CD4-positive, alpha-beta T cell treated with Interferon gamma for 1 hour (primary cell): ENCODE measurements at regions not wholly inside any gene's neighbourhood (a gene's known extent, or its start where the extent isn't known, plus 50 kb on each side); places are given as distances from the start of the nearest gene placed in this dataset.

Source experiments
- DNase-seq: peaks from one replicate; pipeline ENCODE4 v3.0.0-alpha.2; 2020

DNA sequence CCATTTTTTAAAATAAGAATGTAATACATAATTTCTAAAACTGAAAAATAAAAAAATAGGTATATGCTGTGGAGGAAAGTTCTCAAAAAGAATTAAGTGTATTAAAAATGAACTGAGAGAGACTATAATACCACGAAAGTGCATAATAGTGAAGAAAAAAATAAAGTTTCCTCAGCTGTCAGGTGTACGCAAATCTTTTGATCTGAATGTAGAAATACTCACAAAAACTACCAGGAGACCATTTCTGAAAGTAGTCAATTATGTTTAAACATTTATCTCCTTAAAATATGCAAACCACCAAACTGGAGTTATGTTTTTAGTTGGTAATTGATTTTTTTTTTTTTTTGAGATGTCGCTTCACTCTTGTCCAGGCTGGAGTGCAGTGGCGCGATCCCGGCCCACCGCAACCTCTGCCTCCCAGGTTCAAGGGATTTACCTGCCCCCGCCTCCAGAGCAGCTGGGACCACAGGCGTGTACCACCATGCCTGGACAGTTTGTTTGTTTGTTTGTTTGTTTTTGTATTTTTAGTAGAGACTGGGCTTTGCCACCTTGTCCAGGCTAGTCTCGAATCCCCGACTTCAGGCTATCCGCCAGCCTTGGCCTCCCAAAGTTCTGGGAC lies 1169.2 kb upstream of the B3GALT2 start:
- no peak for DNase-seq

DNA sequence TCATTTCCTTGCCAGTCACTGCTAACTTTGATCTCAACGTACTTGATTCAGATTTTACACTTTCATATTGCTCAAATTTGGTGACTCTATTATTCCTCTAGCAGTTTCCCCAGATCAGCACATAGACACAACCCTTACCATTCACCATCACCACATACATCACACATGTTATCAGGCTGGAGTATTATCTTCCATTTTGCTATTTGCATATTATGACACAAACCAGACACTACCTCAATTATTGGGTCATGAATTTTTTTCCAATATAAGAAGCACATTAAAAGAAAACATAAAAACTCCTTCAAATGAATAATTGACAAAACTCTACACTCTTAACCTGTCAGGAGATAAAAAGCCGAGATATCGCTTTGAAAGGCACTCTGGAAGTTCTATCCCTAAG lies 1166.7 kb upstream of the B3GALT2 start:
- DNase-seq, result no peak

DNA sequence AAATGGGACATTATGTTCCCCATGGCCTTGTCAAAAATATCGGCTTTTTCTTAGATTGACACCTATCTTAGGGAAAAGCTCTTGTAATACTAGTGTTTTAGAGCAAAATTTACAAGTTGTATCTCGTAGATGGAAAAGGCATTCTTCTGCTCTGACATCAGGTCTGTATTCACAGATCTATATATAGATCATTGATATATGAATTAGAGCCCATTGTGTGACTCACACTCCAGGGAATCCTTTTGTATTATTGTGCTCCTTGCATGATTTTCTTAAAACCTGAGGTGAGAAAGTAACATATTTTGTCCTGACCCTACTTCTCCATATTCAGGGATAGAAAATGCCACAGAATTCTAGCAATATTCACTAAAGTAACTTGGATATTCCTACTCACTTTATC lies 1160.8 kb upstream of the B3GALT2 start:
- DNase-seq, result no peak

DNA sequence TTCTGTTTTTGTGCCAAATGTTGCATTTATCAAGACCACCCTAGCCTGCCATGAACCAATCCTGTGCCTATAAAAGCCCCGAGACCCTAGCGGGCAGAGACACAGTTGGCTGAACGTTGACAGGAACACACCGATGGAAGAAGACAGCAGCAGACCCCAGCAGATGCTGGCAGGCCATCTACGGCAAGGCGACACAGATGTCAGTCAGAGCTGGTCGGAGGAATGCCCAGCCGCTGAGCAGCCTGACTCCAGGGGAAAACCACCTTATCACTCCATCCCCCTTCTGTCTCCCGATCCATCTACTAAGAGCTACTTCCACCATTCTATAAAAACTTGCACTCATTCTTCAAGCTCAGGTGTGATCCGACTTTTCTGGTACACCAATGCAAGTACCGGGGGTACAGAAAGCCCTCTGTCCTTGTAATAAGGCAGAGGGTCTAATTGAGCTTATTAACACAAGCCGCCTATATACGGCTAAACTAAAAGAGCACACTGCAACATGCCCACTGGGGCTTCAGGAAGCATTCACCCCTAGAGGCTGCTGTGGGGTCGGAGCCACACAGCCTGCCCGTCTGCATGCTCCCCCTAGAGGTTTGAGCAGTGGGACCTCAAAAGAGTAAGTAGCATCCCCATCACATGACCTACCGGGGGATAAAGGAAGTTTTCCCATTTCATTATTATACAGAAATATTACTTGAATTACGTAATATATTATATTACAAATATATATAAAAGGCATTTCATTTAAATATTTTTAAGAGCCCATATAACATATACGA lies 1156.3 kb upstream of the B3GALT2 start:
- DNase-seq, result no peak

- DNase-seq, result no peak
Observed at GRCh38 chr1:194341587-194341986, 1155.2 kb upstream of the B3GALT2 start.

DNA sequence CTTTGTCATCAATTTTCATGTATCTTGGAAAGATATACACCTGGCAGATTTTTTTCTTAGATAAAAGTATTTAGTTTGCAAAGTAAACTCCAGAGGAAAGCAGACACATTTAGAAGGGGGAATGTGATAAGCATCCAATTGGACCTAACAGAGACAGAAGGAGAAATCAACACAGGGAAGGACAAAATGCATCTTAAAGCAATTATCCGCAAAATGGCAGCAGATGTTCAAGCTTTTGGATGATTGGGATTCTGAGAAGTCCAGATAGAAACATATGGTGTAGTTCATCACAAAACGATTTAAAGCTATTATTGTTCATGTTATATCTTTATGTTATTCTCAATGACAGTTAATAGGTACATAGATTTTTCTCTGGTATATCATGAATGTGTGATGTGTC lies 1153.1 kb upstream of the B3GALT2 start:
- no peak for DNase-seq

- no peak for DNase-seq
Observed at GRCh38 chr1:194338241-194338948, 1152.0 kb upstream of the B3GALT2 start.

DNA sequence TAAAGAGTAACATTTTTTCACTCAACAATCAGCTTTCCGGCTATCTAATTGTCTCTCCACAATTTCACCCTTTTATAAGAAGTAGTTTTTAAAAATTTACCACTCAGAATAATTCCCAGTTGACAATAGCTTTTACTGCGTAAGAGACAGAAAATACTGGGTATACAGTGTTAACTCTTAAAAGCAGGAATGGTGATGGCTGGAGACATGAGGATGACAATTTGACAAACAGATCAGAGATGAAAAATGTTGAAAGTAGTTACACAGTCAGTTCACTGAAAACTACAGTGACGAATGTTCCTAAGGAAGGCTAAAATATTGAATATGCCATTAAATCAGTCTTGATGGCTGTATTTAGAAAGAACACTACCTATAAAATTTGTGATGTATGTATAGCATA lies 1146.8 kb upstream of the B3GALT2 start:
- no peak for DNase-seq

GRCh38 chr1:194331758-194332157 lies 1145.3 kb upstream of the B3GALT2 start:
- DNase-seq, result no peak

DNA sequence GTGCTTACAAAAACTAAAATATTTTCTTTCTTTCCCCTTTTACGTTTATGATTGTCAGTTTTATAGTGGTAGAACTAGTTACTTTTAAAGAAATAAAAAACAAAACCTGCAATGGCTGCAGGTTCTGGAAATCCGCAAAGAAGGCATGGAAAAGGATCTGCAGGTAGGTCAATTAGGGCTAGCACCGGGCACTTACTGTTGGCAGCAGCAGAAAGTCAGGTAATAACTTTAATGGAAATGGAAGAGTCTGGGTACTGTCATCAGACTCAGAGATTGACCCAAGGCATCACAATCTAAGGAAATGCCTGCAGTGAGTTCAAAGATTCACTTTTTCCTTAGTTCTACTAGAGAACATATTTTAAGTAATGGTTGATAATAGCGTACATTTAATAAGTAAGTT lies 1136.3 kb upstream of the B3GALT2 start:
- DNase-seq, result no peak

- DNase-seq, result no peak
Observed at GRCh38 chr1:194318790-194319280, 1132.4 kb upstream of the B3GALT2 start.

- DNase-seq, result no peak
Observed at GRCh38 chr1:194309697-194310096, 1123.3 kb upstream of the B3GALT2 start.

GRCh38 chr1:194309269-194309668 lies 1122.9 kb upstream of the B3GALT2 start:
- DNase-seq, result no peak

GRCh38 chr1:194300776-194301175 lies 1114.4 kb upstream of the B3GALT2 start:
- no peak for DNase-seq

DNA sequence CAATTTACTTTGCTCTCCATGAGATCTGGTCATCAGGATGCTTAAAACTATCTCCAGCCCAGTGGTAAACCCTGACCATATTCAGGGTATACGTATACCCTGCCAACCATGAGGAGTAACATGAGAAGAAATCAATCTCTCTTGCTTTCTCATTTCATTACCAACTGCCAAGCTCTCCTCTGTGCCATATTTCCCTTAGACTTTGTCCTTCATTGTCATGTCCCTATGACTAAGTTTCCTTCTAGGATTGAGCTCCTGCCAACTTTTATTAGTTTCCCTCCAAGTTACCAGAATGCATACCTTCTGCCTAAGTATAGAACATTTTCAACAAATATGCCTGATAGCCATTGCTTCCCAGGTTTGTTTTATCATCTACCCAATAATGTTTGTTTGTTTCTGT lies 1113.9 kb upstream of the B3GALT2 start:
- no peak for DNase-seq

DNA sequence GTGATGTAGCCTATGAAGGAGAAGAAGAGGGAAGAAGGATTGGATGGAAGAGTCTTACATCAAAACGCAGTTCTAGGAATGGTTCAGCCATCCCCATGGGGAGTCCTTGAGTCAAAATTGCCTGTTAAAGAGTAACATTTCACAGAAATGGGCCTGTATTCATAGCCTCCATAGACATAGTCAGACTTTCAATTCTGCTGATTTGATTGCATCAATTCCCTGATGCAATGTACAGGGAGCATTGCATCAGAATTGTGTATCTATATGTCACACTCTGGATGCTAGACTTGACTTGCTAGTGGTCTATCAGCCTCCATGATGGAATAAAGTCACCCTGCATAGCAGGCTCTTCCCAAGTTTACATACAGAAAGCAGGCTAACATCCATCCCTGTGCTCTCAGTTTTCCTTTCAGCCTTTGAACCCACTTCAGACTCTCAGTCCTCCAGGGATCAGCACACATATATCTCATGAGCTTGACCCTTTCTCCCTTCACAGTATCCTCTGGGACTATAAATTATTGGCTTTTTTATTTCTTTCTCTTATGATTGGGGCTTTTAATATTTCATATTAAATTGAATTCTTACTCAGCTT lies 1111.7 kb upstream of the B3GALT2 start:
- no peak for DNase-seq

DNA sequence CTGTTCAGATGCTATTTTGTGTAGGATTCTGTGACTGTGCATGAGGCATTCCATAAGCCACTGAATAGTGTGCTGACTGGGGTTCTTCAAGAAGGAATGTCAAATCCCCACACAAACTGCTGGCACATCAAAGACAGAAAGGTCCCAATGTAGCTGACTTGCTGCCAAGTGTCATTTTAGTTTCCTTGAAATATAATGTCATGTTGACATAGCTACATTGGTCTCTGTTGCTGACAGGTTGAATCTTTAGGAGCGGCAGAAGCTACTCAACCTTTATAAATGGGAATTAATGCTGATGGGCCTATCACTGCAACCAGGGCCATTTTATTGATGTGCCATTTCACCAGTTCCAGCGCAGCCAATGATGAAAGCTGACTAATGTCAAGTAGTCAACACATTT lies 1110.7 kb upstream of the B3GALT2 start:
- no peak for DNase-seq

GRCh38 chr1:194296201-194296600 lies 1109.8 kb upstream of the B3GALT2 start:
- no peak for DNase-seq

DNA sequence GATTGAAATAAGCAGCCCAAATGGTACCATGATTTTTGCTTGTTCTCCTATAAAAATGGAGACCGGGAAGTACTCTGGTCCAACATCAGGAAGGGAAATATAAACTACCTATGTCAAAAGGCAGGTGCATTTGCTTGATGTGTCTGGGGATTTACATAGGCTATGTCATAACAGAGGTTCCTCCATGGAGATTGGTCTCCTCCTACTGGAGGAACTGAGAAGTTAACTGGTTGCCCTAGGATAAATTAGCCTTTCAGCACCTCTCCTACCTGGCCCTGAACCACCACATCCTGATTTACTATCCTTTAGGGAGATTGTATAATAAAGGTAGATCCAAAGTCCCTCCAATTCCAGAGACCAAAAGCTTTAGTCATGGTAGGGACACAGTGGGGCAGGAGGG lies 1109.3 kb upstream of the B3GALT2 start:
- peak; percentile 1 for DNase-seq

DNA sequence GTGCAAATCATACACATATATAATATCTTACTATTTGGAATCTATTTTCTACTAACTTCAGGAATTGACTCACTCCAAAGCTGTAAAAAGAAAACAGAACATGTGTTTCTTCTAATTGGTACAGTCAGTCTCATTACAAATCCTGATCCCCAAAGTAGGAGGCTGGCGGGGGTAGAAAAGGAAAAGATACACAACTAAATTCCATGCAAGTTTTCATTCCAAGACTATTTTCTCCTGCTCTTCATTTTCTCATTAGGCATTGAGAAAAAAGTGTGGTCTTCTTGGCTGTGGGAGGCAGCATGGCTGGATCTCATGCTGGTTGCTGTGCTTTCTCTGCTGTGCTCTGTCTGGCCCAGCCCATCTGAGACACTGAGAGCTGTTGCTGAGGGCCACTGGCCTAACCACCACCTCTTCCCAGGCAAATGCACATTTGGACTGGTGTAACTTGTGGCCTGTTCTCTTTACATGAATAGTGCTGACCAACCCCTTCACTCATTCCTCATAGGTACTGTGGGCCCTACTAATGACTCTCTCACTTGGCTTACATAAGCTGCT lies 1107.5 kb upstream of the B3GALT2 start:
- DNase-seq, result no peak

DNA sequence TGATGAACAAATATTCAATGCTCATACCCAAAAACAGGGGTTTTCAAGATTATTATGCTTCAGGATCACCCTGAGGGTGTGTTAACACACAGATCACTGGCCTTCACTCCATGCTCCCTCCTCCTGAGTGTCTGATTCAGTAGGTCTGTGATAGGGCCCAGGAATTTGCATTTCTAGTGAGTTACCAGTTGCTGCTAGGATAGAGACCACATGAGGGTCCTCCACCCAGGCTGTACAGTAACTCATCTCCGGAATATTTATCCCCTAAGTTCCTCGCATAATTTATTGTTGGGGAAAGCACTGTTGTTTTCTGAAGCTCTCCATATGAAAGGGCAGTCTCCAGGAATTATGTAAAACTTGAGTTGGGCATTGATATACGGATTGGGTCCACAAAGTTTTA lies 1106.6 kb upstream of the B3GALT2 start:
- no peak for DNase-seq

GRCh38 chr1:194289569-194290266 lies 1103.3 kb upstream of the B3GALT2 start:
- peak; percentile 72 for DNase-seq

DNA sequence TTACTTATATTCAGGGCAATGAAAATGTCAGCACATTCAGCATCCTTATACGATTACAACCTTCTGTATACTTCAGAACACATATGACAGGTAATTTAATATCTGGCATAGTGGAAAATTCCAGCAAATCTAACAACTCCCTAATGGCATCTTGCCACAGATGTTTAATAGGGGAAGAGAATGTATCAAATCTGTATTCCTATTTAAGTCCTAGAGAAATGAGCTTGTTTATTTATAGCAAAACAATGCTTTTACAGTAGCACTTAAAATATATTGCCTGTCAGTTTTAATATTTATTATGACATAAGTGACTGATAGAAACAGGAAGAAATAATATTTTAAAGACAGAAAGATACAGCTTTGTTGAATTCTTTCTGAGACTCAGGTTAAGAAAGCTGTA lies 1101.8 kb upstream of the B3GALT2 start:
- no peak for DNase-seq
